ENCODE measurements at regions not wholly inside any gene's neighbourhood (a gene's known extent, or its start where the extent isn't known, plus 50 kb on each side); places are given as distances from the start of the nearest gene placed in this dataset.

- Histone ChIP-seq H3K27me3 (replicated peaks; ENCODE audit: insufficient read depth, low read length) (no peaks in the 10 kb centered on the region), H3K36me3 (replicated peaks; ENCODE audit: insufficient read depth, low read length) (no peaks in the 10 kb centered on the region), H2AFZ (ENCODE audit: low read length) (no peak overlapping the region), H4K20me1 (ENCODE audit: insufficient read depth, low read length) (no peaks in the 10 kb centered on the region), H3K27ac (ENCODE audit: low read length) (no peak overlapping the region), H3F3A (ENCODE audit: insufficient read depth, low read length) (no peaks in the 10 kb centered on the region), H3K9me2 (replicated peaks; ENCODE audit: insufficient read depth, low read length) (no peaks in the 10 kb centered on the region), H3K79me2 (ENCODE audit: low read length) (no peaks in the 10 kb centered on the region), H3K4me2 (ENCODE audit: low read depth, low read length) (no peak overlapping the region), H3K9ac (ENCODE audit: low read length) (no peak overlapping the region), H3K9me3 (replicated peaks; ENCODE audit: insufficient read depth, low read length) (no peaks in the 10 kb centered on the region), H3K4me3 (ENCODE audit: low read length) (no peak overlapping the region), H3K4me1 (ENCODE audit: low read length) (no peaks in the 10 kb centered on the region)
- DNase-seq, result no peak
- no peak for TF ChIP-seq EZH2 (optimal IDR thresholded peaks at IDR 0.05; ENCODE audit: low read depth, low read length)
- no peak for TF ChIP-seq EZH2phosphoT487 (IDR thresholded peaks at IDR 0.05; ENCODE audit: low read length)
- TF ChIP-seq CTCF (IDR thresholded peaks at IDR 0.05; ENCODE audit: low read length), result no peak
Observed at GRCh38 chr7:12881712-12882111, 194.3 kb downstream of the ARL4A start.

- no peak overlapping the region for H2AFZ ChIP-seq (ENCODE audit: low read length)
Observed at GRCh38 chr7:12882710-12883109, 195.3 kb downstream of the ARL4A start.

GRCh38 chr7:12884033-12884432 lies 196.6 kb downstream of the ARL4A start:
- no peak for TF ChIP-seq EZH2 (optimal IDR thresholded peaks at IDR 0.05; ENCODE audit: low read depth, low read length)
- TF ChIP-seq EZH2phosphoT487 (IDR thresholded peaks at IDR 0.05; ENCODE audit: low read length), result no peak
- no peak for TF ChIP-seq CTCF (IDR thresholded peaks at IDR 0.05; ENCODE audit: low read length)
- Histone ChIP-seq H3K4me1 (ENCODE audit: low read length) (no peaks in the 10 kb centered on the region), H3K4me2 (ENCODE audit: low read depth, low read length) (no peak overlapping the region), H3K9ac (ENCODE audit: low read length) (no peak overlapping the region), H3K79me2 (ENCODE audit: low read length) (no peaks in the 10 kb centered on the region), H3K9me3 (replicated peaks; ENCODE audit: insufficient read depth, low read length) (no peaks in the 10 kb centered on the region), H3K9me2 (replicated peaks; ENCODE audit: insufficient read depth, low read length) (no peaks in the 10 kb centered on the region), H3K36me3 (replicated peaks; ENCODE audit: insufficient read depth, low read length) (no peaks in the 10 kb centered on the region), H4K20me1 (ENCODE audit: insufficient read depth, low read length) (no peaks in the 10 kb centered on the region), H3F3A (ENCODE audit: insufficient read depth, low read length) (no peaks in the 10 kb centered on the region), H3K4me3 (ENCODE audit: low read length) (no peak overlapping the region), H3K27ac (ENCODE audit: low read length) (no peak overlapping the region), H2AFZ (ENCODE audit: low read length) (no peak overlapping the region), H3K27me3 (replicated peaks; ENCODE audit: insufficient read depth, low read length) (no peaks in the 10 kb centered on the region)
- no peak for DNase-seq

More at GRCh38 chr7:12882710-12883109, 195.3 kb downstream of the ARL4A start:
- Histone ChIP-seq H3K79me2 (ENCODE audit: low read length) (no peaks in the 10 kb centered on the region), H3K27ac (ENCODE audit: low read length) (no peak overlapping the region), H3K27me3 (replicated peaks; ENCODE audit: insufficient read depth, low read length) (no peaks in the 10 kb centered on the region), H3K36me3 (replicated peaks; ENCODE audit: insufficient read depth, low read length) (no peaks in the 10 kb centered on the region), H3K4me1 (ENCODE audit: low read length) (no peaks in the 10 kb centered on the region), H3K9me3 (replicated peaks; ENCODE audit: insufficient read depth, low read length) (no peaks in the 10 kb centered on the region), H3K9ac (ENCODE audit: low read length) (no peak overlapping the region), H3K9me2 (replicated peaks; ENCODE audit: insufficient read depth, low read length) (no peaks in the 10 kb centered on the region), H3K4me2 (ENCODE audit: low read depth, low read length) (no peak overlapping the region), H3F3A (ENCODE audit: insufficient read depth, low read length) (no peaks in the 10 kb centered on the region), H3K4me3 (ENCODE audit: low read length) (no peak overlapping the region), H4K20me1 (ENCODE audit: insufficient read depth, low read length) (no peaks in the 10 kb centered on the region)
- no peak for DNase-seq
- TF ChIP-seq CTCF (IDR thresholded peaks at IDR 0.05; ENCODE audit: low read length), result no peak
- no peak for TF ChIP-seq EZH2phosphoT487 (IDR thresholded peaks at IDR 0.05; ENCODE audit: low read length)
